GM10266 (cell line): ENCODE measurements at regions not wholly inside any gene's neighbourhood (a gene's known extent, or its start where the extent isn't known, plus 50 kb on each side); places are given as distances from the start of the nearest gene placed in this dataset.

Experiments used
- DNase-seq: peaks from one replicate; pipeline ENCODE4 v3.0.0; 2012; ENCODE audit errors: extremely low spot score
- TF ChIP-seq, protein P1 (sequence below): IDR thresholded peaks from 2 replicates; pipeline ENCODE4 v1.5.1; 2012; ENCODE audit warnings: mild to moderate bottlenecking, low read depth; ENCODE audit not compliant: control insufficient read depth, insufficient read depth; ENCODE audit errors: missing control alignments

- no peak for DNase-seq
- TF ChIP-seq, protein P1, sequence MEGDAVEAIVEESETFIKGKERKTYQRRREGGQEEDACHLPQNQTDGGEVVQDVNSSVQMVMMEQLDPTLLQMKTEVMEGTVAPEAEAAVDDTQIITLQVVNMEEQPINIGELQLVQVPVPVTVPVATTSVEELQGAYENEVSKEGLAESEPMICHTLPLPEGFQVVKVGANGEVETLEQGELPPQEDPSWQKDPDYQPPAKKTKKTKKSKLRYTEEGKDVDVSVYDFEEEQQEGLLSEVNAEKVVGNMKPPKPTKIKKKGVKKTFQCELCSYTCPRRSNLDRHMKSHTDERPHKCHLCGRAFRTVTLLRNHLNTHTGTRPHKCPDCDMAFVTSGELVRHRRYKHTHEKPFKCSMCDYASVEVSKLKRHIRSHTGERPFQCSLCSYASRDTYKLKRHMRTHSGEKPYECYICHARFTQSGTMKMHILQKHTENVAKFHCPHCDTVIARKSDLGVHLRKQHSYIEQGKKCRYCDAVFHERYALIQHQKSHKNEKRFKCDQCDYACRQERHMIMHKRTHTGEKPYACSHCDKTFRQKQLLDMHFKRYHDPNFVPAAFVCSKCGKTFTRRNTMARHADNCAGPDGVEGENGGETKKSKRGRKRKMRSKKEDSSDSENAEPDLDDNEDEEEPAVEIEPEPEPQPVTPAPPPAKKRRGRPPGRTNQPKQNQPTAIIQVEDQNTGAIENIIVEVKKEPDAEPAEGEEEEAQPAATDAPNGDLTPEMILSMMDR, result no peak
Measured at GRCh38 chr3:144185276-144185675, 213.7 kb downstream of the DIPK2A start.

- no peak for DNase-seq
- TF ChIP-seq, protein P1, result no peak
Measured at GRCh38 chr3:144187531-144188210, 216.0 kb downstream of the DIPK2A start.

GRCh38 chr3:144189044-144189443 is 217.4 kb downstream of the DIPK2A start:
- no peak for DNase-seq

DNA sequence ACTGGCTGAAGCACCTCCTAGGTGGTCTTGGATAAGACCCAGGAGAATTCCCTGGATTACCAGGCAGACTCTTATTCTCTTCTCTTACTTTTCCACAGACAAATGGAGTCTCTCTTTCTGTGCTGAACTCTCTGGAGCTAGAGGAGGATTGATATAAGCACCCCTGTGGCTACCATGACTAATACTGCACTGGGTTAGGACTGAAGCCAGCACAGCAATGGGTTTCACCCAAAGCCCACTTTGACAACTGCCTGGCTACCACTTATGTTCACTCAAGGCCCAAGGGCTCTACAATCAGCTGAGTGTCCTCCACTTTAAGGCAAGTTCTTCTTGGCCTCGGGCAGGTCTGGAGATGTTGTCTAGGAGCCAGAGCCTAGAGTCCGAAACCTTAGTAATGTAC is 225.5 kb downstream of the DIPK2A start:
- no peak for DNase-seq
- TF ChIP-seq, protein P1, result no peak

More at GRCh38 chr3:144189044-144189443, 217.4 kb downstream of the DIPK2A start:
- TF ChIP-seq, protein P1, result no peak

GRCh38 chr3:144197582-144197981 is 226.0 kb downstream of the DIPK2A start:
- TF ChIP-seq, protein P1, result no peak
- DNase-seq, result no peak

DNA sequence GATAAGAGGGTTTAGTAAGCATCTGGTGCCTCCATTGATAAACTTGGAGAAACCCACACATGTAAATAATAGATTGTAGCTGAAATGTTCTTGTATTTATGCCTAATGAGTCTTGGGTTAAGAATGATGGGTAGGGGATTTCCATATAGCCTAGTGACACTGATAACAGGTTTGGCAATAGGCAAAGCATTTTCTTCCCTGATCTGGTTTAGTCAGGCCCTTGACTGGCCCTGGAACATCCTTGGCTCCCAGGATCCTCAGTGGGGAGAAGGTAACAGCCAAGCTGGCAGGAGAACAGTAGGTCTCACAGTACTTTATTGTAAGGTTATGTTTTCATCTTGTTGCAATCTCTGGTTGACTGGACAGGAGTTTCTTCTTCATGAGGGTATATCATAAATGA is 228.4 kb downstream of the DIPK2A start:
- DNase-seq, result peak; percentile 8
- TF ChIP-seq, protein P1, result no peak

DNA sequence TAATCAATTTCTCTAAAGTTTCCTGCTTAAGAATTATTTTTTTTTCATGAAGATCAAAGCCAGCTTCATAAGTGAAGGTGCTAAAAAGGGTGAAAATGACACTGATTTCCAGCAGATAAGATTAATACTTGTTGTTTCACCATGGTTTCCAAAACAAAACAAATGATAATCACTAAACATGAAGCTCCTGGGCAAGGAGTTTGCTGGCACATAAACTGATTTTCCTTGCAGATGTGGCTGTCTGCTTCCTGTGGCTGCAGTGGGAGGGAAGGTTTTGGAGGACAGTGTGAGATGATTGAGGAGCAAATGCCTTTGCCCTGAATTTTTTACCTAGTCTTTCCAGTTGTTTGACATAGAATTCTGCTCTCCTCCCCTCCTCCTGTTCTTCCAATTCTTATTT is 228.8 kb downstream of the DIPK2A start:
- TF ChIP-seq, protein P1, result no peak
- DNase-seq, result no peak
